Dedifferentiated amniotic fluid mesenchymal stem cell (primary cell): ENCODE measurements at regions not wholly inside any gene's neighbourhood (a gene's known extent, or its start where the extent isn't known, plus 50 kb on each side); places are given as distances from the start of the nearest gene placed in this dataset.

Source experiments
- DNase-seq: peaks from one replicate; pipeline ENCODE4 v3.0.0-alpha.2; 2016; ENCODE audit errors: extremely low spot score

GRCh38 chr6:139860203-139860602, 485.8 kb upstream of the CITED2 start:
- DNase-seq: no peak

GRCh38 chr6:139858429-139858828, 484.0 kb upstream of the CITED2 start:
- no peak for DNase-seq

- no peak for DNase-seq
Observed at GRCh38 chr6:139857143-139857542, 482.7 kb upstream of the CITED2 start.

GRCh38 chr6:139856562-139856961, 482.1 kb upstream of the CITED2 start:
- no peak for DNase-seq

GRCh38 chr6:139855671-139856311, 481.3 kb upstream of the CITED2 start:
- no peak for DNase-seq

GRCh38 chr6:139853302-139853992, 479.0 kb upstream of the CITED2 start:
- DNase-seq: no peak

- no peak for DNase-seq
Observed at GRCh38 chr6:139852488-139853140, 478.2 kb upstream of the CITED2 start.

- no peak for DNase-seq
Observed at GRCh38 chr6:139852067-139852466, 477.6 kb upstream of the CITED2 start.

- no peak for DNase-seq
Observed at GRCh38 chr6:139851206-139851605, 476.8 kb upstream of the CITED2 start.

GRCh38 chr6:139850512-139850911, 476.1 kb upstream of the CITED2 start:
- no peak for DNase-seq

GRCh38 chr6:139847457-139847813, 473.0 kb upstream of the CITED2 start:
- no peak for DNase-seq

- DNase-seq: no peak
Observed at GRCh38 chr6:139846538-139847456, 472.3 kb upstream of the CITED2 start.

GRCh38 chr6:139844907-139845306, 470.5 kb upstream of the CITED2 start:
- no peak for DNase-seq

- no peak for DNase-seq
Observed at GRCh38 chr6:139841794-139842215, 467.4 kb upstream of the CITED2 start.

GRCh38 chr6:139839506-139840156, 465.2 kb upstream of the CITED2 start:
- no peak for DNase-seq

GRCh38 chr6:139834232-139834631, 459.8 kb upstream of the CITED2 start:
- no peak for DNase-seq

GRCh38 chr6:139833592-139833991, 459.1 kb upstream of the CITED2 start:
- DNase-seq: no peak

GRCh38 chr6:139832493-139833305, 458.3 kb upstream of the CITED2 start:
- no peak for DNase-seq

GRCh38 chr6:139829576-139829975, 455.1 kb upstream of the CITED2 start:
- no peak for DNase-seq

GRCh38 chr6:139828751-139829519, 454.5 kb upstream of the CITED2 start:
- DNase-seq: no peak
